ENCODE measurements at regions not wholly inside any gene's neighbourhood (a gene's known extent, or its start where the extent isn't known, plus 50 kb on each side); places are given as distances from the start of the nearest gene placed in this dataset.

DNA sequence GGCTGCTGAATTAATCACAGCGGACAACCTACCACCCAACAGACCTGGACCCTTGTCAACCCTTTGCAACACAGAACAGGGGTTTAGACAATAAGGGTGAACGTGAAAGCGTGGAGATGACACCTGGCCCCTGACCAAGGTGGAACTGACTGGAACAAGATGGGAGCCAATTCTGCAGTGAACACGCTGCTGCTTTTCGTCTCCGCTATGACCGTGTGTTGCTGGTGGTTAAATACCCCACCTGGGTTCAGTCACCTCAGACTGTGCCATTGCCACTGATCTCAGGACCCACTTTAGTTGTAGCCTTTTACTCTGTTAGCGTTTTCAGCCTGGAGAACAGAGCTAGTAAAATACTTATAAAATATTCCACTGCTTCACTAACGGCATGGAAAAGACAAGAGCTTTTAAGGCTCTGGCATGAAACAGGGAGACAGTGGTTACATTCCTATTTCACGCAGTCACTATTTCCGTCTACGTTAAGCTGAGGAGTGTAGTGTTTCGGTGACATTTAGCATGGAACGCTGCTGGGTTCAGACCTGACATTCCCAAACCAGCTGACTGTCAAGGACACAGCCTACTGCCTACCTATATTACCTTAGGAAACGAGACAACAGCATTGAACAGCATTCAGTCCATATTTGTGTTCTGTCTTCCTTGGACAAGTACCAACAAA lies 119.5 kb upstream of the PRSS1 start:
- H3K27me3 Mint-ChIP-seq (ENCODE audit: insufficient read depth, low read depth, poor library complexity), result no peaks in the 10 kb centered on the region
- Histone ChIP-seq H3K4me1 (ENCODE audit: insufficient read depth) (no peaks in the 10 kb centered on the region), H3F3A (replicated peaks; ENCODE audit: low read depth) (no peaks in the 10 kb centered on the region), H3K36me3 (ENCODE audit: insufficient read depth) (no peaks in the 10 kb centered on the region), H3K79me2 (replicated peaks; ENCODE audit: insufficient read depth) (no peaks in the 10 kb centered on the region), H3K27me3 (ENCODE audit: insufficient read depth) (no peaks in the 10 kb centered on the region), H4K20me1 (replicated peaks; ENCODE audit: insufficient read depth) (no peaks in the 10 kb centered on the region), H3K27ac (ENCODE audit: low read depth) (no peak overlapping the region), H3K4me2 (no peak overlapping the region), H3K9me2 (ENCODE audit: insufficient read depth) (no peaks in the 10 kb centered on the region), H2AFZ (no peak overlapping the region), H3K4me3 (no peak overlapping the region)
- no peak for TF ChIP-seq EZH2 (IDR thresholded peaks at IDR 0.05; ENCODE audit: low read depth, unreplicated experiment)
- TF ChIP-seq POLR2AphosphoS5 (IDR thresholded peaks at IDR 0.05; ENCODE audit: low read depth), result no peak
- TF ChIP-seq CREB1 (CRISPR knock-in tag; IDR thresholded peaks at IDR 0.05; ENCODE audit: low read depth), result no peak
- TF ChIP-seq ZNF462 (CRISPR knock-in tag; IDR thresholded peaks at IDR 0.05), result no peak
- no peak for TF ChIP-seq ZNF331 (CRISPR knock-in tag; IDR thresholded peaks at IDR 0.05; ENCODE audit: low read depth)
- TF ChIP-seq, protein P1, sequence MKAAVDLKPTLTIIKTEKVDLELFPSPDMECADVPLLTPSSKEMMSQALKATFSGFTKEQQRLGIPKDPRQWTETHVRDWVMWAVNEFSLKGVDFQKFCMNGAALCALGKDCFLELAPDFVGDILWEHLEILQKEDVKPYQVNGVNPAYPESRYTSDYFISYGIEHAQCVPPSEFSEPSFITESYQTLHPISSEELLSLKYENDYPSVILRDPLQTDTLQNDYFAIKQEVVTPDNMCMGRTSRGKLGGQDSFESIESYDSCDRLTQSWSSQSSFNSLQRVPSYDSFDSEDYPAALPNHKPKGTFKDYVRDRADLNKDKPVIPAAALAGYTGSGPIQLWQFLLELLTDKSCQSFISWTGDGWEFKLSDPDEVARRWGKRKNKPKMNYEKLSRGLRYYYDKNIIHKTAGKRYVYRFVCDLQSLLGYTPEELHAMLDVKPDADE (IDR thresholded peaks at IDR 0.05), result no peak
- TF ChIP-seq, protein P2, sequence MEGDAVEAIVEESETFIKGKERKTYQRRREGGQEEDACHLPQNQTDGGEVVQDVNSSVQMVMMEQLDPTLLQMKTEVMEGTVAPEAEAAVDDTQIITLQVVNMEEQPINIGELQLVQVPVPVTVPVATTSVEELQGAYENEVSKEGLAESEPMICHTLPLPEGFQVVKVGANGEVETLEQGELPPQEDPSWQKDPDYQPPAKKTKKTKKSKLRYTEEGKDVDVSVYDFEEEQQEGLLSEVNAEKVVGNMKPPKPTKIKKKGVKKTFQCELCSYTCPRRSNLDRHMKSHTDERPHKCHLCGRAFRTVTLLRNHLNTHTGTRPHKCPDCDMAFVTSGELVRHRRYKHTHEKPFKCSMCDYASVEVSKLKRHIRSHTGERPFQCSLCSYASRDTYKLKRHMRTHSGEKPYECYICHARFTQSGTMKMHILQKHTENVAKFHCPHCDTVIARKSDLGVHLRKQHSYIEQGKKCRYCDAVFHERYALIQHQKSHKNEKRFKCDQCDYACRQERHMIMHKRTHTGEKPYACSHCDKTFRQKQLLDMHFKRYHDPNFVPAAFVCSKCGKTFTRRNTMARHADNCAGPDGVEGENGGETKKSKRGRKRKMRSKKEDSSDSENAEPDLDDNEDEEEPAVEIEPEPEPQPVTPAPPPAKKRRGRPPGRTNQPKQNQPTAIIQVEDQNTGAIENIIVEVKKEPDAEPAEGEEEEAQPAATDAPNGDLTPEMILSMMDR (conservative IDR thresholded peaks at IDR 0.05; ENCODE audit: low read depth in 2 of 2), result no peak
- DNase-seq (ENCODE audit: low spot score) (no peak), ATAC-seq (no peak)
- peaks cover 18% of the 10 kb centered on the region for H3K9me3 Mint-ChIP-seq
- H3K27ac Mint-ChIP-seq, result no peak overlapping the region
- no peak overlapping the region for H3K4me3 Mint-ChIP-seq
- peaks cover 9% of the 10 kb centered on the region; the same call in 2 of the 3 replicates for H3K36me3 Mint-ChIP-seq (ENCODE audit: low read depth)
- no peaks in the 10 kb centered on the region for H3K4me1 Mint-ChIP-seq

Measured in GM23338 (cell line).